ENCODE measurements at regions not wholly inside any gene's neighbourhood (a gene's known extent, or its start where the extent isn't known, plus 50 kb on each side); places are given as distances from the start of the nearest gene placed in this dataset.
A peak's percentile ranks its signal among the peaks of the same experiment; 100 is the strongest.

DNA sequence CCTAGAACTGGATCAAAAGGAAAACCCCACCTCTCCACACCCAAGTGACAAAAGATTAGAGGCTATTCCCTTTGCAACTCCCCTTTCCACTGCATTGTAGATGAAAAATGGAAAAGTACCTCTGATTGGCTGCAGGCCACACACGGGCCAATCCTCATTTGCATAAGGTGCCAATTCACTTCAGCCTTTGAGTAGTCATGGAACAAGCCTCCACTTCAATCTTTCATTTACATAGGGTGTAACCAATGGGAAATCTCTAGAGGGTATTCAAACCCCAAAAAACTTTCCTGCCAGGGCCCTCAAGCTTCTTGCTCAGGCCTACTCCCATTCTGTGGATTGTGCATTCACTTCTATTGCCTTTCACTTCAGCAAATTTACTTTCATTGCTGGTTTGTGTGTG is 122.3 kb upstream of the KCND3 start:
- no peak for TF ChIP-seq TEAD4 (IDR thresholded peaks at IDR 0.05)
- no peak for TF ChIP-seq TCF12 (IDR thresholded peaks at IDR 0.05; ENCODE audit: low read depth)

GRCh38 chr1:112114540-112114939 is 125.1 kb upstream of the KCND3 start:
- TF ChIP-seq CREB1 (IDR thresholded peaks at IDR 0.05; ENCODE audit: low read depth) (no peak), ZBTB7A (IDR thresholded peaks at IDR 0.05; ENCODE audit: low read depth) (no peak)

GRCh38 chr1:112126598-112126997 is 137.1 kb upstream of the KCND3 start:
- TF ChIP-seq TAF1 (IDR thresholded peaks at IDR 0.05; ENCODE audit: low read depth) (no peak), TEAD4 (IDR thresholded peaks at IDR 0.05) (no peak), ZBTB7A (IDR thresholded peaks at IDR 0.05; ENCODE audit: low read depth) (no peak), EP300 (IDR thresholded peaks at IDR 0.05; ENCODE audit: borderline replicate concordance) (no peak), NFIC (IDR thresholded peaks at IDR 0.05) (no peak), CREB1 (IDR thresholded peaks at IDR 0.05; ENCODE audit: low read depth) (no peak), TCF12 (IDR thresholded peaks at IDR 0.05; ENCODE audit: low read depth) (no peak), CEBPB (IDR thresholded peaks at IDR 0.05) (no peak), YY1 (IDR thresholded peaks at IDR 0.05; ENCODE audit: low read depth) (no peak), RAD21 (IDR thresholded peaks at IDR 0.05; ENCODE audit: low read depth) (no peak), REST (IDR thresholded peaks at IDR 0.05; ENCODE audit: low read depth) (no peak), FOXM1 (IDR thresholded peaks at IDR 0.05; ENCODE audit: borderline replicate concordance, low read depth) (no peak), EGR1 (IDR thresholded peaks at IDR 0.05) (no peak)
- TF ChIP-seq, protein P1, sequence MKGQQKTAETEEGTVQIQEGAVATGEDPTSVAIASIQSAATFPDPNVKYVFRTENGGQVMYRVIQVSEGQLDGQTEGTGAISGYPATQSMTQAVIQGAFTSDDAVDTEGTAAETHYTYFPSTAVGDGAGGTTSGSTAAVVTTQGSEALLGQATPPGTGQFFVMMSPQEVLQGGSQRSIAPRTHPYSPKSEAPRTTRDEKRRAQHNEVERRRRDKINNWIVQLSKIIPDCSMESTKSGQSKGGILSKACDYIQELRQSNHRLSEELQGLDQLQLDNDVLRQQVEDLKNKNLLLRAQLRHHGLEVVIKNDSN (IDR thresholded peaks at IDR 0.05): no peak
- TF ChIP-seq, protein P2, sequence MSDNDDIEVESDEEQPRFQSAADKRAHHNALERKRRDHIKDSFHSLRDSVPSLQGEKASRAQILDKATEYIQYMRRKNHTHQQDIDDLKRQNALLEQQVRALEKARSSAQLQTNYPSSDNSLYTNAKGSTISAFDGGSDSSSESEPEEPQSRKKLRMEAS (IDR thresholded peaks at IDR 0.05): no peak

DNA sequence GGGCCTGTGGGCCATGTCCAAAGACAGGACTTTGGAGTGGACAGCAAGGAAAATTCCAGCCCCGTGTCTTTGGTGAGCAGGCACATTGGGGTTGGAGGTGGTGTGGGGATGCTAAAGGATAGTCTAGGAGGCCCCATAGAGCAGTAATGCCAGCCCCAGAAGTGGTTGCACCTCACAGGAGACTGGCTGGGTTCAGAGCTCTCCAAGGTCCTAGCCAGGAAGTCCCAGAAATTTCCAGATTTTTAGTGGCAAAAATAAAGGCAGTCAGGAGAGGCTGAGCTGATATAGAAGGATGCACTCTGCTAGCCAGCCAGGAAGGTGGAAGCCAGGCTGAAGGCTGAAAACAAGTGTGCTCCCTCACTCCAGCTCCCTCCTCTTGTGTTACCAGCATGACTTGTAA is 144.0 kb upstream of the KCND3 start:
- no peak for TF ChIP-seq ZBTB7A (IDR thresholded peaks at IDR 0.05; ENCODE audit: low read depth)
- peak; percentile 75 for TF ChIP-seq REST (IDR thresholded peaks at IDR 0.05; ENCODE audit: low read depth)

DNA sequence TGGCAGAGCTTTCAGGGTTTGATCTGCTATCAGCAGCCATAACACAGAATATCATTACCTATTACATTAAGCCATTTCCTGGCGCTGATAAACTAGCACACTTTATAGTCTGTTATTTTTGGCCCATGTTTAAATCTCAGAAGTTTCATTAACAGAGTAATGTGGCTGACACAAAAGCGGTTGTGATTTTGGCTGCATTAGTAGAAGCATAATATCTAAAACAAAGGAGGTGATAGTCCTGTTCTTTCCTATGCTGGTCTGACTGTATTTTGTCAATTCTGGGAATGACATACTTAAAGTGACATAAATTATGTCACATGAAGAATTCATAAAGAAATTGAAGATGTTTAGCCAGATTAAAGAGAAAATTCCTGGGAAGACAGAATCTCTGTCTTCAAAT is 151.3 kb upstream of the KCND3 start:
- TF ChIP-seq TEAD4 (IDR thresholded peaks at IDR 0.05) (no peak), ZBTB7A (IDR thresholded peaks at IDR 0.05; ENCODE audit: low read depth) (no peak), YY1 (IDR thresholded peaks at IDR 0.05; ENCODE audit: low read depth) (no peak), RAD21 (IDR thresholded peaks at IDR 0.05; ENCODE audit: low read depth) (no peak), FOXM1 (IDR thresholded peaks at IDR 0.05; ENCODE audit: borderline replicate concordance, low read depth) (no peak), TCF12 (IDR thresholded peaks at IDR 0.05; ENCODE audit: low read depth) (no peak), EGR1 (IDR thresholded peaks at IDR 0.05) (no peak), REST (IDR thresholded peaks at IDR 0.05; ENCODE audit: low read depth) (no peak), CEBPB (IDR thresholded peaks at IDR 0.05) (no peak), CREB1 (IDR thresholded peaks at IDR 0.05; ENCODE audit: low read depth) (no peak), EP300 (IDR thresholded peaks at IDR 0.05; ENCODE audit: borderline replicate concordance) (no peak), TAF1 (IDR thresholded peaks at IDR 0.05; ENCODE audit: low read depth) (no peak), NFIC (IDR thresholded peaks at IDR 0.05) (no peak)
- TF ChIP-seq, protein P1 (IDR thresholded peaks at IDR 0.05): no peak
- TF ChIP-seq, protein P2 (IDR thresholded peaks at IDR 0.05): no peak

All from Ishikawa (cell line).